GM12891 (cell line): ENCODE measurements at regions not wholly inside any gene's neighbourhood (a gene's known extent, or its start where the extent isn't known, plus 50 kb on each side); places are given as distances from the start of the nearest gene placed in this dataset.

ENCODE experiments used
- POLR2A ChIP-seq: IDR thresholded peaks from 2 replicates; pipeline ENCODE4 v1.6.1; 2011; ENCODE audit warnings: low read depth, low read length, control low read depth
- POLR2AphosphoS5 ChIP-seq: IDR thresholded peaks from 2 replicates; pipeline ENCODE4 v1.6.1; 2011; ENCODE audit warnings: low read depth, low read length, control low read depth

DNA sequence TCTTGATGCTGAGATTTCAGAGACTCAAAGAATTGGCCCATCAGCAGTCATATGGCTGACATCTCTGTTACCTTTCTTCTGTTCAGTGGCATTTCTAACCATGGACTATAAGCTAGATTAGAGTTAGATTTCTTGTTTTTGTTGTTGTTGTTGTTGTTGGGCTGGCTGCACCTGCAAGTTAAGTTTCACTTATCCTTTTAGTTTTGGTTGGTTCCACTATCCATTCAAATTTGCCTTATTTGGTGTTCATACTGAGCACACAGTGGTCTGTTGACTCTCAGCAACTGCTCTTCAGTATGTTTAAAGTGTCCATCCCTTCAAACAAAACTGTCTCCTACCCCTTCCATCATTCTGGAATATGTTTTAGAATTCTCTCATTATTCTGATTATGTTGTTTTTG lies 106.8 kb downstream of the ZFY start:
- TF ChIP-seq POLR2A (no peak), POLR2AphosphoS5 (no peak)
